ENCODE measurements at regions not wholly inside any gene's neighbourhood (a gene's known extent, or its start where the extent isn't known, plus 50 kb on each side); places are given as distances from the start of the nearest gene placed in this dataset.

DNA sequence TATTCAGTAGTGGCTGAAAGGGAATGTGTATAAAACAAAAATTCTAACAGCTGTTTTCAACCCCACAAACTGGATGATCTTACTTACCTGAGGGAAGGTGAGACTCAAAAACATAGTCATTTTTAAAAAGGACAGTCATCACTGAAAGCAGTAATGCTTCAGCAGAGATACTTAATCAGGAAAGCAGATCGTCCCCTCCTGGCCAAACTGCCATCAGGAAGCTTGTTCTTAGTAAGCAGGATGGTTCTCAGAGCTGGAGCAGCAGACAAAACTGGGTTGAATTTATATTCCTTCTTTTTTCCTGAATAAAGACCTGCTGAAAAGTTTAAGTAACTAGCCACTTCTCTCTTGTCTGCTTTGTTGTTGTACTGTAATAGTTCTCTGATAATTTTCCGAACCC is 1156.5 kb downstream of the OLFM4 start:
- CTCF ChIA-PET, result interaction anchor here (0.7 to 1.8 kb wide), 14 partner anchors 9 to 1061 kb away, joined by 3 to 18 read pairs (median 4); no protein-coding TSS in a partner anchor
- Mint-ChIP-seq H3K27me3 (ENCODE audit: low read depth) (no peaks in the 10 kb centered on the region), H3K4me3 (no peak overlapping the region), H3K36me3 (peaks cover 2% of the 10 kb centered on the region; the same call in 1 of the 2 replicates), H3K27ac (peak overlapping the region; percentile 78; the same call in 1 of the 2 replicates), H3K9me3 (no peaks in the 10 kb centered on the region), H3K4me1 (peaks cover 56% of the 10 kb centered on the region)
- ATAC-seq (peak; percentile 15; the same call in 1 of the 2 replicates), DNase-seq (ENCODE audit: low spot score) (no peak)
- no peak for TF ChIP-seq ZNF138 (CRISPR knock-in tag; conservative IDR thresholded peaks at IDR 0.05)
- no peak for TF ChIP-seq SOX15 (CRISPR knock-in tag; IDR thresholded peaks at IDR 0.05)
- no peak for TF ChIP-seq ZSCAN18 (CRISPR knock-in tag; IDR thresholded peaks at IDR 0.05)
- no peak for TF ChIP-seq NFYB (CRISPR knock-in tag; conservative IDR thresholded peaks at IDR 0.05; ENCODE audit: low read depth)
- no peak for TF ChIP-seq ATF1 (CRISPR knock-in tag; IDR thresholded peaks at IDR 0.05)
- TF ChIP-seq GABPB1 (CRISPR knock-in tag; IDR thresholded peaks at IDR 0.05), result no peak
- TF ChIP-seq, protein P1, sequence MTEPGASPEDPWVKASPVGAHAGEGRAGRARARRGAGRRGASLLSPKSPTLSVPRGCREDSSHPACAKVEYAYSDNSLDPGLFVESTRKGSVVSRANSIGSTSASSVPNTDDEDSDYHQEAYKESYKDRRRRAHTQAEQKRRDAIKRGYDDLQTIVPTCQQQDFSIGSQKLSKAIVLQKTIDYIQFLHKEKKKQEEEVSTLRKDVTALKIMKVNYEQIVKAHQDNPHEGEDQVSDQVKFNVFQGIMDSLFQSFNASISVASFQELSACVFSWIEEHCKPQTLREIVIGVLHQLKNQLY (CRISPR knock-in tag; IDR thresholded peaks at IDR 0.05), result no peak
- TF ChIP-seq E2F4 (CRISPR knock-in tag; IDR thresholded peaks at IDR 0.05; ENCODE audit: borderline replicate concordance, low read depth), result no peak
- no peak for TF ChIP-seq AR (CRISPR knock-in tag; IDR thresholded peaks at IDR 0.05)
- no peak for TF ChIP-seq ZNF671 (CRISPR knock-in tag; IDR thresholded peaks at IDR 0.05)
- TF ChIP-seq ZNF423 (CRISPR knock-in tag; IDR thresholded peaks at IDR 0.05), result no peak
- POLR2A ChIA-PET, result no interaction called here

GRCh38 chr13:54185785-54186184 is 1157.2 kb downstream of the OLFM4 start:
- POLR2A ChIA-PET, result interaction anchor here (0.6 kb wide), 1 partner anchor 609 kb away, joined by 3 read pairs; no protein-coding TSS in a partner anchor
- TF ChIP-seq ZMAT4 (CRISPR knock-in tag; IDR thresholded peaks at IDR 0.05) (no peak), CTCF (IDR thresholded peaks at IDR 0.05) (peak; percentile 46)
- H3K9me3 Mint-ChIP-seq, result no peaks in the 10 kb centered on the region
- ATAC-seq (peak; percentile 97), DNase-seq (ENCODE audit: low spot score) (peak; percentile 51)
- no peaks in the 10 kb centered on the region for H3K27me3 Mint-ChIP-seq (ENCODE audit: low read depth)
- peak overlapping the region; percentile 78 for H3K27ac Mint-ChIP-seq
- peaks cover 2% of the 10 kb centered on the region; the same call in 1 of the 2 replicates for H3K36me3 Mint-ChIP-seq
- H3K4me3 Mint-ChIP-seq, result no peak overlapping the region
- CTCF ChIA-PET, result interaction anchor here (0.7 to 1.8 kb wide), 14 partner anchors 9 to 1060 kb away, joined by 3 to 18 read pairs (median 4); no protein-coding TSS in a partner anchor
- peaks cover 53% of the 10 kb centered on the region for H3K4me1 Mint-ChIP-seq

- Mint-ChIP-seq H3K4me1 (peaks cover 58% of the 10 kb centered on the region), H3K27me3 (ENCODE audit: low read depth) (no peaks in the 10 kb centered on the region), H3K4me3 (no peak overlapping the region), H3K27ac (no peak overlapping the region), H3K36me3 (peaks cover 2% of the 10 kb centered on the region; the same call in 1 of the 2 replicates), H3K9me3 (no peaks in the 10 kb centered on the region)
- ChIA-PET POLR2A (no interaction called here), CTCF (no interaction called here)
- DNase-seq (ENCODE audit: low spot score) (no peak), ATAC-seq (no peak)
- TF ChIP-seq ATF2 (CRISPR knock-in tag; IDR thresholded peaks at IDR 0.05; ENCODE audit: borderline replicate concordance, low read depth) (no peak), ZNF512 (CRISPR knock-in tag; IDR thresholded peaks at IDR 0.05; ENCODE audit: borderline replicate concordance) (peak; percentile 96)
Measured at GRCh38 chr13:54187461-54187860, 1158.8 kb downstream of the OLFM4 start.
